ACHN (cell line): ENCODE measurements at regions not wholly inside any gene's neighbourhood (a gene's known extent, or its start where the extent isn't known, plus 50 kb on each side); places are given as distances from the start of the nearest gene placed in this dataset.

Source experiments
- DNase-seq: peaks from one replicate; pipeline ENCODE4 v3.0.0-alpha.2; 2015
- in situ Hi-C: cut with HindIII; loops from 2 replicates; pipeline ENCODE4 v1.10.0; 2017; ENCODE audit warnings: low sequenced_read_pairs, low pct_ligation_motif_present, low pct_unique_long_range_greater_than_20kb

- in situ Hi-C loops = no loop called here
- DNase-seq = no peak
These were observed 261.3 kb upstream of the ARHGAP20 start for GRCh38 chr11:110973401-110973980.

GRCh38 chr11:110972640-110973039, 260.4 kb upstream of the ARHGAP20 start:
- in situ Hi-C loops = no loop called here
- DNase-seq = no peak

- no peak for DNase-seq
- in situ Hi-C loops = no loop called here
These were observed 259.9 kb upstream of the ARHGAP20 start for GRCh38 chr11:110972106-110972505.

- in situ Hi-C loops = no loop called here
- DNase-seq = peak; percentile 23
These were observed 258.9 kb upstream of the ARHGAP20 start for GRCh38 chr11:110971140-110971539.

- in situ Hi-C loops = no loop called here
- DNase-seq = no peak
These were observed 256.3 kb upstream of the ARHGAP20 start for GRCh38 chr11:110968348-110969062.

DNA sequence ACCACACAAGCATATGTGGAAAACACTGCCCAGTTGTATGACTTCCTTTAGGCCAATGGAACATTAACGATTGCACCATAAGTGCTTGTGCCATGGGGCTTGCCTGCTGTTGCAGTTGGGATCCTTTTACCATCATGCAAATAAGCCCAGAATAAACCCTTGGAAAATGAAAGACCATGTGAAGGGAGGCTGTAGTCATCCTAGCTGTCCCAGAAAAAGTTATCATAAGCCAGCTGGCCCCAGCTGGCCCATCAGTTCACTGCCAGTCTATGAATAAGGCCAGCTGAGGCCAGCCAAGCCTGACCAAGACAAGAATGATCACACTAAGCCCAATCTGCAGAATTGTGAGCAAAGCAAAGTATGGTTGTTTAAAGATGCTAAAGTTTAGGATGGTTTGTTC, 253.9 kb upstream of the ARHGAP20 start:
- in situ Hi-C loops = no loop called here
- DNase-seq = no peak

DNA sequence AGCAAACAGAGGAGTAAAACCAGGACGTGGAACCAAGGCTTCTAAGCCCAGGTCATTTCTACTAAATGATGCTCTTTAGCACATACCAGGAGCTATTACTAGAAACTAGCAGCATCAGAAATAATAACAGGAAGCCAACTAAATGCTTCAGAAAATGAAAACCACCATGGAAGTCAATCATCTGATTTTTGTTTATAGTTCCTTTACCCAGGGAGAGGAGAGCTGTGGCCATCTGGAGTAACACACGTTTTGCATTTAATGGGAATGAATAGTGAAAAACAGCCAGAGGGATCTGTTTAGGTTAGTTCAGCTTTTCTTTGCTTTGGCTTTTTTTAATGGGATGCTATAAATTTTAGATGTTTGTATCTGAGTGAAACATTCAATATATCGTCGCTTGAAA, 250.7 kb upstream of the ARHGAP20 start:
- in situ Hi-C loops = no loop called here
- no peak for DNase-seq

DNA sequence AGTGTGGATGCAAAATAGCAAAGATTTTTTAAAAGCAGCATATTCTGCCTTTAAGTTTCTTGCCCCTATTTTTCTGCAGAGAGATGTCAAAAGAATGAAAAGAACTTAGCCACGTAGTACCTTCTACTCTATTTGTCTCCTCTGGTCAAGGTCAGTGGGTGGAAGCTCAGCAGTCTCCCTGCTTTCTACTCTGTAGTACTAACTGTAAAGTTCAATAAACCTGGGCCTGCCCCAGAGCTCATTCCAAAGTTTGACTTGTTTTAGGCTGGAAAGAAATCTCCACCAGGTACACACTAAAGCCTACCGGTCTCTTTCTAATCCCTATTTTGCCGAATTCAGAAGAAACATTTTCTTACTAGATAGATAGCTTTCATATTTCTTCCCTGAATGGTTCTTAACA, 247.9 kb upstream of the ARHGAP20 start:
- no peak for DNase-seq
- in situ Hi-C loops = no loop called here

DNA sequence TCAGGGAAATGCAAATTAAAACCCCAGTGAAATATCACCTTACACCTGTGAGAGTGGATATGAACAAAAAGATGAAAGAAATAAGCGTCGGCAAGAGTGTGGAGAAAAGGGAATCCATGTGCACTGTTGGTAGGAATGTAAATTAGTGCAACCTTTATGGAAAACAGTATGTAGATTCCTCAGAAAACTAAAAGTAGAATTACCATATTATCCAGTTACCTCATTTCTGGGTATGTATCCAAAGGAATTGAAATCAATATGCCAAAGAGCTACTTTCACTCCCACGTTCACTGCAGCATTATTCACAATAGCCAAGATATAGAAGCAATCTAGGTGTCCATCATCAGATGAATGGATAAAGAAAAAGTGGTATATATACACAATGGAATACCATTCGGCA, 246.0 kb upstream of the ARHGAP20 start:
- in situ Hi-C loops = no loop called here

DNA sequence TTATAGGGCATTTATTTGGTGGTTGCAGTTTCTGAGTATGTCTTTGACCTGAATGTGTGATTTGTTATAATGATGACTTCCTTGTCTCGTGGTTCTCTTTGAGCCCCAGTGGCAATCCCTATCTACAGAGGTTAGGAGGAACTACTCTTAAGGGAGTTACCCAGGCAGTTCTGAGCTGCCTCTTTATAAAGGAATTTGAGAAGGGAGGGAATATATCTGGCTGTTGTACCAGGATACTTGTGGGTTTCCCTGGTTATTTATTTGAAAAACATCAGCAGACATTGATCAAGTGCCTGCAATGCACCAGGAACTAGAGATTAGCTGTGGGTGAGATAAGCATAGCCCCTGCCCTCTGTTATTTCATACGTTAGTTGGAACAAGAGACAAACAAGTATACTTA, 243.5 kb upstream of the ARHGAP20 start:
- in situ Hi-C loops = no loop called here
- peak; percentile 50 for DNase-seq

More for the DNA sequence above, 246.0 kb upstream of the ARHGAP20 start:
- DNase-seq = no peak

DNA sequence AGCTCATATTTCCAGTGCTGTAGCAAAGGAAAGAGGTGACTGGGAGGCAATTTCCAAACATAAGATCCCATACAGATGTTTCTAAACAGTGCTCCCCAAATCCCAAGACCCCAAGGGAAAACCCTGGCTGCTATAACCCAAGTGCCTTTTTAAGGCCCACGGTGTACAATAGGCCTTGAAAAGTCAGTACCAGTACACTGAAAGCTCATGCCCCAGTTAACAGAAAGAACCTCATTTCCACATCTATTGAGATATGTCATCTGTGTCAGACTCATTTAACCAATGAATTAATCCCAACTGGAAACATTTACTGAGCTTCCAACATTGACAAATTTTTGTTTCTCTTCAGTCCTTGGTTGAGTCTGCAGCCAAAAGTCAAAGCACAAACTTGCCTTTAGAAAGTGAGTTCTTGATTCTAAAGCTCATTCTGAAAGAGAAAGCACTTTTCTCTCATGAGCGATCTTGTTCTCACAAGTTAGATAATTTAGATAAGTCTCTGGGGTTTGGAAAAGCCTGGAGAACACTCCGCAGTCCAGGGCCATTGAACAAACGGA, 239.8 kb upstream of the ARHGAP20 start:
- no peak for DNase-seq
- in situ Hi-C loops = no loop called here

GRCh38 chr11:110951037-110951949, 239.1 kb upstream of the ARHGAP20 start:
- in situ Hi-C loops = no loop called here

GRCh38 chr11:110948112-110948511, 235.9 kb upstream of the ARHGAP20 start:
- no peak for DNase-seq
- in situ Hi-C loops = no loop called here

More at GRCh38 chr11:110951037-110951949, 239.1 kb upstream of the ARHGAP20 start:
- DNase-seq = no peak

- in situ Hi-C loops = no loop called here
- DNase-seq = no peak
These were observed 234.9 kb upstream of the ARHGAP20 start for GRCh38 chr11:110947096-110947495.

DNA sequence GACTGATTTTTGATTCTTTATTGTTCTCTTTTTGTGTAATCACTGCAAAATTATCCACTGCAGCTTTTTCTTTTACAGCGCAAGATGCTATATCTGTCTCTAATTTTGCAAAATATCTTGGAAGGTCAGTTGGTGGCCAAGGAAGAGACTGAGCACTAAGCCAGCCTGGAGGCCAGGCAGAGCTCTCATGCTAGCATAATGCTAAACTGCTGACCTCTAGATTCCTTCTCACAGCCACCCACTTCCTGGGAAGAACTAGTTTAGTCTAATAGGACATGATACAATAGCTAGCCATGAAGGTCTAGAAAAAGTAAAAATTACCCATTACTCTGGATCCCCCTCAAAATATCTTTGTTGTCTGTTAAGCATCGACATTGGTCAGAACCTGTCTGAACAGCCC, 227.2 kb upstream of the ARHGAP20 start:
- DNase-seq = no peak
- in situ Hi-C loops = no loop called here

GRCh38 chr11:110935018-110935640, 222.9 kb upstream of the ARHGAP20 start:
- in situ Hi-C loops = no loop called here
- no peak for DNase-seq

- no peak for DNase-seq
- in situ Hi-C loops = no loop called here
These were observed 216.9 kb upstream of the ARHGAP20 start for GRCh38 chr11:110929129-110929528.

GRCh38 chr11:110928391-110928790, 216.2 kb upstream of the ARHGAP20 start:
- no peak for DNase-seq

More at GRCh38 chr11:110928391-110928790, 216.2 kb upstream of the ARHGAP20 start:
- in situ Hi-C loops = no loop called here
